ENCODE measurements at regions not wholly inside any gene's neighbourhood (a gene's known extent, or its start where the extent isn't known, plus 50 kb on each side); places are given as distances from the start of the nearest gene placed in this dataset.

DNA sequence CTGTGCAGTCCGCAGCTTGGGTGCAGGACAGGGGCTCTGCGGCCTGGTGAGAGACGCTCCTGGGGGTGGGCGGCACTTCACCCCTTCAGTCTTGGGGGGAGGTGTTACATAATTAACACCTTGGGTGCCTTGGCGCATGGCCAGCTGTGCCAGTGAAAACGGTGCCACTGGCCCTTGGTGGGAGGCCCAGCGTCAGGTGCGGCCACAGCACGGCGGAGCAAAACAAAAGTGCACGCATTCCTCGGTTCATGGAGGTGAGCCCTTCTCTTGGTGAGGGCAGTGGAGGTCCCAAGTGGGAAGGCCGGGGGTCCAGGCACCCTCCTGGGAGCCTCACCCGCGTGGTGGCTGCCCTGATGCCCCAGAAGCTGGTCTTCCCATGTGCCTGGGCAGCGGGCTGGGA, 89.8 kb downstream of the ENGASE start:
- Histone ChIP-seq H3K27me3 (peaks cover 0 to 98% (median 58%) of the 10 kb centered on the region in 3 donors), H3K4me1 (no peaks in the 10 kb centered on the region), H3K9me3 (no peaks in the 10 kb centered on the region), H3K27ac (no peak overlapping the region), H3K36me3 (no peaks in the 10 kb centered on the region), H3K4me3 (no peak overlapping the region)
- intact Hi-C loops (cut with DNase I; ENCODE audit: low total_unique reads) = no loop called here
- TF ChIP-seq POLR2A (IDR thresholded peaks at IDR 0.05) (no peak), EP300 (IDR thresholded peaks at IDR 0.05) (no peak)
- no peak for DNase-seq
- WGBS, 5 donors = 75 to 84% (median 80%) methylated on average over 12 to 16 of the region's 16 CpGs

GRCh38 chr17:79163071-79163470, 88.4 kb downstream of the ENGASE start:
- no peak for DNase-seq
- intact Hi-C loops (cut with DNase I; ENCODE audit: low total_unique reads) = no loop called here
- no peak overlapping the region for H3K27ac ChIP-seq
- WGBS, 5 donors = 66 to 90% (median 77%) methylated on average over 8 to 12 of the region's 12 CpGs
- no peak overlapping the region for H3K4me3 ChIP-seq
- TF ChIP-seq POLR2AphosphoS5 (IDR thresholded peaks at IDR 0.05) = no peak
- TF ChIP-seq EP300 (IDR thresholded peaks at IDR 0.05) = no peak
- TF ChIP-seq POLR2A (IDR thresholded peaks at IDR 0.05) = no peak
- peaks cover 0 to 98% (median 53%) of the 10 kb centered on the region in 3 donors for H3K27me3 ChIP-seq
- H3K9me3 ChIP-seq = no peaks in the 10 kb centered on the region
- H3K4me1 ChIP-seq = no peaks in the 10 kb centered on the region
- no peaks in the 10 kb centered on the region for H3K36me3 ChIP-seq

DNA sequence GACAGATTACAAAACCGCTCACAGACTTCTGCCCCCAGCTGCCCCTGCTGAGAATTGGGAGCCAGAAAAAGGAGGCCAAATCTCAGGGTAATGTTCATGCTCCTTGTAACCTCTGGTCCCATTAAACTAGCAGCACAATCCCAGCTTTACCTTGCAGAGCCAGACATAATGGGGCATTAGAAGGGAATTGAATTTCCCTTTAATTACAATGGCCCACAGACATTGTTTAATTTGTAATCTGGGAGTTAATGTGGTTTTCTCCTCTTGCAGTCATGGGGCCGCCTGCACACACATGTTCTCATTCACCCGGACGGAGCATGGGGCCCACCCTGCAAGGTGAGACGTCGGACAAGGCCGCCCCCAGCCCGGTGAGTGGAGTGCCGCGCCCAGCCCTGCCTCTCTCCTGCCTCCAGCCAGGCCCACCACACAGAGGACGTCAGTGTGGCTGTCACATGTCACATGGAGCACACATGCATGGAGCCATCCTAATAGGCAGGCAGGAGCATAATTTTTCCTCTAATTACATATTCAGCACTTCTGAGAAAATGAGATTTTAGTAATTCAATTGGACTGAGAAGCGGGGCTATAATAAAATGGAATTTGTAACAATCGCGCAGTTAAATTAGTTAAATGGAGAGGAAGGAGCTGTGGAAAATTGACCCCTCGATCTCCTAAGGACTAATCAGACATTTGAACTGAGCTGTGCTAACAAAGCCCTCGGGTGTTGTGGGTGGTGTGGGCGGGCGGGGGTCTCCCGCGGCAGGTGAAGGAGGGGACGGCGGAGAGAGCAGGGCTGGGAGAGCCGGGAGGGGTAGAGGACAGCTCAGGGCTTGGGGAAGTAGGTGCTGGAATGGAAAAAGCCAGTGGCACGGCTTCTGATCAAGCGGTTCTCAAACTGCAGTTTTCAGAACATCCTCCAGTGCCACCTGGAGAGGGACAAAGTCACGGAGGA, 87.7 kb downstream of the ENGASE start:
- WGBS, 5 donors = 44 to 56% (median 46%) methylated on average over 26 of the region's 26 CpGs
- Histone ChIP-seq H3K27me3 (peaks cover 0 to 98% (median 51%) of the 10 kb centered on the region in 3 donors), H3K27ac (no peak overlapping the region), H3K36me3 (no peaks in the 10 kb centered on the region), H3K4me3 (no peak overlapping the region), H3K4me1 (no peaks in the 10 kb centered on the region), H3K9me3 (no peaks in the 10 kb centered on the region)
- intact Hi-C loops (cut with DNase I; ENCODE audit: low total_unique reads) = no loop called here
- DNase-seq = peak in 1 of 2 donors; percentile 78
- no peak for TF ChIP-seq POLR2AphosphoS5 (IDR thresholded peaks at IDR 0.05)
- no peak for TF ChIP-seq EP300 (IDR thresholded peaks at IDR 0.05)
- TF ChIP-seq, protein P1, sequence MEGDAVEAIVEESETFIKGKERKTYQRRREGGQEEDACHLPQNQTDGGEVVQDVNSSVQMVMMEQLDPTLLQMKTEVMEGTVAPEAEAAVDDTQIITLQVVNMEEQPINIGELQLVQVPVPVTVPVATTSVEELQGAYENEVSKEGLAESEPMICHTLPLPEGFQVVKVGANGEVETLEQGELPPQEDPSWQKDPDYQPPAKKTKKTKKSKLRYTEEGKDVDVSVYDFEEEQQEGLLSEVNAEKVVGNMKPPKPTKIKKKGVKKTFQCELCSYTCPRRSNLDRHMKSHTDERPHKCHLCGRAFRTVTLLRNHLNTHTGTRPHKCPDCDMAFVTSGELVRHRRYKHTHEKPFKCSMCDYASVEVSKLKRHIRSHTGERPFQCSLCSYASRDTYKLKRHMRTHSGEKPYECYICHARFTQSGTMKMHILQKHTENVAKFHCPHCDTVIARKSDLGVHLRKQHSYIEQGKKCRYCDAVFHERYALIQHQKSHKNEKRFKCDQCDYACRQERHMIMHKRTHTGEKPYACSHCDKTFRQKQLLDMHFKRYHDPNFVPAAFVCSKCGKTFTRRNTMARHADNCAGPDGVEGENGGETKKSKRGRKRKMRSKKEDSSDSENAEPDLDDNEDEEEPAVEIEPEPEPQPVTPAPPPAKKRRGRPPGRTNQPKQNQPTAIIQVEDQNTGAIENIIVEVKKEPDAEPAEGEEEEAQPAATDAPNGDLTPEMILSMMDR (IDR thresholded peaks at IDR 0.05) = no peak
- no peak for TF ChIP-seq POLR2A (IDR thresholded peaks at IDR 0.05)

- TF ChIP-seq POLR2A (IDR thresholded peaks at IDR 0.05) = no peak
- TF ChIP-seq EP300 (IDR thresholded peaks at IDR 0.05) = no peak
- TF ChIP-seq, protein P1 (IDR thresholded peaks at IDR 0.05) = no peak
- TF ChIP-seq POLR2AphosphoS5 (IDR thresholded peaks at IDR 0.05) = no peak
- Histone ChIP-seq H3K27ac (no peak overlapping the region), H3K27me3 (peaks cover 0 to 97% (median 46%) of the 10 kb centered on the region in 3 donors), H3K9me3 (no peaks in the 10 kb centered on the region), H3K4me1 (no peaks in the 10 kb centered on the region), H3K36me3 (no peaks in the 10 kb centered on the region), H3K4me3 (no peak overlapping the region)
- WGBS, 5 donors = 49 to 61% (median 55%) methylated on average over 11 to 14 of the region's 14 CpGs
- intact Hi-C loops (cut with DNase I; ENCODE audit: low total_unique reads) = no loop called here
- DNase-seq = peak in 1 of 2 donors; percentile 63
Observed at GRCh38 chr17:79160980-79161636, 86.5 kb downstream of the ENGASE start.

GRCh38 chr17:79159926-79160325, 85.3 kb downstream of the ENGASE start:
- Histone ChIP-seq H3K27ac (no peak overlapping the region), H3K36me3 (no peaks in the 10 kb centered on the region), H3K4me1 (no peaks in the 10 kb centered on the region), H3K27me3 (peaks cover 0 to 97% (median 41%) of the 10 kb centered on the region in 3 donors), H3K4me3 (no peak overlapping the region), H3K9me3 (no peaks in the 10 kb centered on the region)
- no peak for DNase-seq
- TF ChIP-seq, protein P1 (IDR thresholded peaks at IDR 0.05) = no peak
- TF ChIP-seq EP300 (IDR thresholded peaks at IDR 0.05) = no peak
- TF ChIP-seq POLR2A (IDR thresholded peaks at IDR 0.05) = no peak
- TF ChIP-seq POLR2AphosphoS5 (IDR thresholded peaks at IDR 0.05) = no peak
- 64 to 72% (median 67%) methylated on average over 3 to 13 of the region's 13 CpGs for WGBS, 5 donors
- intact Hi-C loops (cut with DNase I; ENCODE audit: low total_unique reads) = no loop called here
